GM12878 (cell line): ENCODE measurements at regions not wholly inside any gene's neighbourhood (a gene's known extent, or its start where the extent isn't known, plus 50 kb on each side); places are given as distances from the start of the nearest gene placed in this dataset.

ENCODE experiments used
- ATAC-seq: fragments of 200-7000 bp; cut with Tn5 transposase; 3 replicates; pipeline ENCODE4 v1.9.1; 2020; ENCODE audit warnings: mild to moderate bottlenecking, moderate library complexity
- BruUV-seq: library from RNA; stranded (reverse); fragments of 400-500 nt; replicated peaks from 2 replicates; lab custom pipeline; 2021; lab: Mats Ljungman, UMichigan
- CTCF ChIA-PET: fragments of 300-600 bp; sonication (Branson Sonifier 250); formaldehyde crosslinking; extraction: SDS; loops from one replicate; lab custom pipeline; 2021; ENCODE audit warnings: inconsistent platforms; lab: Yijun Ruan, JAX
- POLR2A ChIA-PET: fragments of 350-600 bp; formaldehyde crosslinking; extraction: SDS; loops from one replicate; lab custom pipeline; 2021; ENCODE audit warnings: inconsistent platforms; lab: Charles Lee
- RAD21 ChIA-PET: fragments of 300-600 bp; sonication (Branson Sonifier 250); formaldehyde crosslinking; loops from one replicate; lab custom pipeline; 2023; ENCODE audit warnings: antibody characterized with exemption; ENCODE audit not compliant: unreplicated experiment; lab: Charles Lee
- SMC1A ChIA-PET: fragments of 300-600 bp; sonication (Branson Sonifier 250); formaldehyde crosslinking; loops from one replicate; lab custom pipeline; 2023; ENCODE audit not compliant: unreplicated experiment, uncharacterized antibody; lab: Charles Lee
- DNase-seq: peaks from one replicate; pipeline ENCODE4 v3.0.0-alpha.2; 2011; ENCODE audit warnings: low read depth, low spot score
- FAIRE-seq: peaks from 3 replicates; lab custom pipeline; 2011; peaks lifted over from hg19 to GRCh38; lab: Jason Lieb, UNC
- H2AFZ ChIP-seq: 2 replicates; pipeline ENCODE4 v1.6.0; 2011; ENCODE audit warnings: low read depth, low read length, control low read depth; ENCODE audit not compliant: control insufficient read depth
- H3K27ac ChIP-seq: 2 replicates; pipeline ENCODE4 v1.5.1; 2011; ENCODE audit warnings: control low read depth; ENCODE audit not compliant: control insufficient read depth, insufficient read depth
- H3K27me3 ChIP-seq, 2 experiments: replicated peaks in 1 of 2; 2 replicates each; pipeline versions ENCODE4 v1.6.0 to v1.6.1; 2011; ENCODE audit warnings: low read length in 1 of 2; ENCODE audit not compliant: control insufficient read depth in 2 of 2, insufficient read depth in 2 of 2
- H3K36me3 ChIP-seq, 2 experiments: 2 replicates each; pipeline ENCODE4 v1.5.1; 2011; ENCODE audit warnings: low read length in 1 of 2; ENCODE audit not compliant: control insufficient read depth in 2 of 2, insufficient read depth in 2 of 2
- H3K4me1 ChIP-seq: 2 replicates; pipeline ENCODE4 v1.6.1; 2011; ENCODE audit warnings: mild to moderate bottlenecking, low read length, moderate library complexity, mixed read lengths; ENCODE audit not compliant: control insufficient read depth, insufficient read depth
- H3K4me2 ChIP-seq: 2 replicates; pipeline ENCODE4 v1.6.0; 2011; ENCODE audit warnings: control low read depth; ENCODE audit not compliant: control insufficient read depth, insufficient read depth
- H3K4me3 ChIP-seq: fragments of 200-600 bp; sonication (generic); 2 replicates; pipeline ENCODE4 v1.5.1; 2016
- H3K79me2 ChIP-seq: 2 replicates; pipeline ENCODE4 v1.6.0; 2011; ENCODE audit warnings: low read length; ENCODE audit not compliant: control insufficient read depth, insufficient read depth
- H3K9ac ChIP-seq: 2 replicates; pipeline ENCODE4 v1.8.0; 2011; ENCODE audit warnings: low read length, control low read depth, mixed read lengths; ENCODE audit not compliant: control insufficient read depth, insufficient read depth
- H3K9me3 ChIP-seq: replicated peaks from 3 replicates; pipeline ENCODE4 v1.5.1; 2011; ENCODE audit warnings: mild to moderate bottlenecking, low read length; ENCODE audit not compliant: control insufficient read depth, insufficient read depth
- H4K20me1 ChIP-seq: 2 replicates; pipeline ENCODE4 v1.6.0; 2011; ENCODE audit not compliant: control insufficient read depth, insufficient read depth
- BRCA1 ChIP-seq: IDR thresholded peaks from 2 replicates; pipeline ENCODE4 v1.6.1; 2011; ENCODE audit warnings: low read depth, low read length, improper control_type of control experiment
- CEBPB ChIP-seq, 2 experiments: fragments of 150-350 bp in 1 of 2; IDR thresholded peaks; 2 replicates each; pipeline ENCODE4 v1.6.1; 2012 to 2014; ENCODE audit warnings: low read depth in 2 of 2, low read length in 2 of 2, borderline replicate concordance in 1 of 2, inconsistent platforms in 1 of 2
- HDAC6 ChIP-seq: fragments of 200-600 bp; sonication (generic); IDR thresholded peaks from one replicate; pipeline ENCODE4 v1.8.0; 2017; ENCODE audit warnings: antibody characterized with exemption; ENCODE audit not compliant: unreplicated experiment
- KAT2A ChIP-seq: conservative IDR thresholded peaks from 2 replicates; pipeline ENCODE4 v1.6.1; 2011; ENCODE audit warnings: low read depth, low read length; ENCODE audit not compliant: control insufficient read depth
- NFIC ChIP-seq: IDR thresholded peaks from 2 replicates; pipeline ENCODE4 v1.6.1; 2012; ENCODE audit warnings: low read depth, mild to moderate bottlenecking, inconsistent platforms, low read length, moderate library complexity
- SIX5 ChIP-seq: IDR thresholded peaks from 2 replicates; pipeline ENCODE4 v1.6.1; 2011; ENCODE audit warnings: mild to moderate bottlenecking, low read depth, low read length, moderate library complexity; ENCODE audit not compliant: severe bottlenecking
- STAT3 ChIP-seq: IDR thresholded peaks from 2 replicates; pipeline ENCODE4 v1.6.1; 2011; ENCODE audit warnings: low read depth, low read length, improper control_type of control experiment
- TAF1 ChIP-seq: IDR thresholded peaks from 2 replicates; pipeline ENCODE4 v1.6.1; 2011; ENCODE audit warnings: mild to moderate bottlenecking, low read depth, low read length, borderline replicate concordance
- TBL1XR1 ChIP-seq: IDR thresholded peaks from 2 replicates; pipeline ENCODE4 v1.6.1; 2012; ENCODE audit warnings: low read depth, low read length, improper control_type of control experiment
- ZNF217 ChIP-seq: fragments of 450-650 bp; IDR thresholded peaks from 2 replicates; pipeline ENCODE4 v1.6.1; 2017; ENCODE audit warnings: antibody characterized with exemption, mild to moderate bottlenecking
- WGBS: methylation state at CpG from one replicate; pipeline ENCODE4 v1.1.6; 2016; ENCODE audit warnings: low lambda C conversion rate; ENCODE audit not compliant: insufficient replicate concordance, insufficient coverage; ENCODE audit errors: missing lambda C conversion rate; 5-methylcytosine and 5-hydroxymethylcytosine counted together
- in situ Hi-C: fragments of 300-500 bp; cut with MboI; formaldehyde crosslinking; loops from 9 replicates; pipeline ENCODE4 v1.14.3; 2018; ENCODE audit warnings: mixed read lengths
- intact Hi-C: fragments of 100-400 bp; cut with micrococcal nuclease; formaldehyde crosslinking; loops from one replicate; pipeline ENCODE4 v1.14.2; 2022; ENCODE audit not compliant: unreplicated experiment
- TF ChIP-seq, protein P1 (sequence below): fragments of 150-350 bp; IDR thresholded peaks from 2 replicates; pipeline ENCODE4 v1.6.1; 2016; ENCODE audit warnings: low read depth, low read length
- TF ChIP-seq, protein P2 (sequence below): IDR thresholded peaks from 2 replicates; pipeline ENCODE4 v1.6.1; 2011; ENCODE audit warnings: low read depth, low read length, improper control_type of control experiment, borderline replicate concordance
- TF ChIP-seq, protein P3 (sequence below): IDR thresholded peaks from 2 replicates; pipeline ENCODE4 v1.6.1; 2012; ENCODE audit warnings: low read depth, low read length, improper control_type of control experiment
- TF ChIP-seq, protein P4 (sequence below): IDR thresholded peaks from 2 replicates; pipeline ENCODE4 v1.6.1; 2012; ENCODE audit warnings: improper control_type of control experiment, low read depth, low read length; ENCODE audit not compliant: insufficient replicate concordance

DNA sequence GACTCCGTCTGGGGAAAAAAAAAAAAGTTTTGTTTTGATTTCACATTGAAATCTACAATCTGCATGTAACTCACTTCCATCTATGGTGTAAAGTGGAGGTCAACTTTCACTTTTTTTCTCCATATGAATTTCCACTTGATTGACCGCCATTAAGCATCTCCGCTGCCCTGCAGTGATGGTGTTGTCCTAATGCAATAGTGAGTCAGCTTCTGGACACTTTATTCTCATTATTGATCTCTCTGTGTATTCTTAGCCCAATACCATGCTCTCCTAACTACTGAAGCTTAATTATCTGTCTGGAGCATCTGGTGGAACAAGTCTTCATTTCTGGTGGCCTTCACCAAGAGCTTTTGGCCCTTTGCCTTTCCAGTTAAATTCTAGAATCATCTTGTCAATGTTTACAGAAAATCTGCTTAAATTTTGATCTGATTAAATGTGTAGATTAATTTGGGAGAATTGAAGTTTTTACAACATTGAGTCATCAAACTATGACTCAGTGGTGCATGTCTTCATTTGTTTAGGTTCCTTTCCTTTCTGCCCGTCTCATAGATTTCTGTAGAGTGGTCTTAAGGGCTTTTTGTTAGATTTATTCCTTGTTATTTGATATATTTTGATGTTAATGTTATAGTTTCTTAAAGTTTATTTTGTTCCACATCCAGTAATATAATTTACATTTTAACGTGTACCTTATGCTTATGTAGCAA, 181.5 kb downstream of the PRDM2 start:
- H3K27me3 ChIP-seq = no peaks in the 10 kb centered on the region; a peak in 1 of 4 replicates
- intact Hi-C loops = no loop called here
- H3K27ac ChIP-seq = no peak overlapping the region
- no peaks in the 10 kb centered on the region for H3K79me2 ChIP-seq
- H3K36me3 ChIP-seq = no peaks in the 10 kb centered on the region
- SMC1A ChIA-PET = no interaction called here
- CTCF ChIA-PET = no interaction called here
- 61% methylated on average over 5 of the region's 5 CpGs for WGBS
- H2AFZ ChIP-seq = no peak overlapping the region
- POLR2A ChIA-PET = no interaction called here
- no TSS peak for BruUV-seq
- no peaks in the 10 kb centered on the region; the same call in 2 of the 3 replicates for H3K9me3 ChIP-seq
- RAD21 ChIA-PET = no interaction called here
- ATAC-seq = no peak
- no peak overlapping the region for H3K9ac ChIP-seq
- H3K4me2 ChIP-seq = no peak overlapping the region
- TF ChIP-seq, protein P1, sequence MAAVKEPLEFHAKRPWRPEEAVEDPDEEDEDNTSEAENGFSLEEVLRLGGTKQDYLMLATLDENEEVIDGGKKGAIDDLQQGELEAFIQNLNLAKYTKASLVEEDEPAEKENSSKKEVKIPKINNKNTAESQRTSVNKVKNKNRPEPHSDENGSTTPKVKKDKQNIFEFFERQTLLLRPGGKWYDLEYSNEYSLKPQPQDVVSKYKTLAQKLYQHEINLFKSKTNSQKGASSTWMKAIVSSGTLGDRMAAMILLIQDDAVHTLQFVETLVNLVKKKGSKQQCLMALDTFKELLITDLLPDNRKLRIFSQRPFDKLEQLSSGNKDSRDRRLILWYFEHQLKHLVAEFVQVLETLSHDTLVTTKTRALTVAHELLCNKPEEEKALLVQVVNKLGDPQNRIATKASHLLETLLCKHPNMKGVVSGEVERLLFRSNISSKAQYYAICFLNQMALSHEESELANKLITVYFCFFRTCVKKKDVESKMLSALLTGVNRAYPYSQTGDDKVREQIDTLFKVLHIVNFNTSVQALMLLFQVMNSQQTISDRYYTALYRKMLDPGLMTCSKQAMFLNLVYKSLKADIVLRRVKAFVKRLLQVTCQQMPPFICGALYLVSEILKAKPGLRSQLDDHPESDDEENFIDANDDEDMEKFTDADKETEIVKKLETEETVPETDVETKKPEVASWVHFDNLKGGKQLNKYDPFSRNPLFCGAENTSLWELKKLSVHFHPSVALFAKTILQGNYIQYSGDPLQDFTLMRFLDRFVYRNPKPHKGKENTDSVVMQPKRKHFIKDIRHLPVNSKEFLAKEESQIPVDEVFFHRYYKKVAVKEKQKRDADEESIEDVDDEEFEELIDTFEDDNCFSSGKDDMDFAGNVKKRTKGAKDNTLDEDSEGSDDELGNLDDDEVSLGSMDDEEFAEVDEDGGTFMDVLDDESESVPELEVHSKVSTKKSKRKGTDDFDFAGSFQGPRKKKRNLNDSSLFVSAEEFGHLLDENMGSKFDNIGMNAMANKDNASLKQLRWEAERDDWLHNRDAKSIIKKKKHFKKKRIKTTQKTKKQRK = no peak
- TF ChIP-seq, protein P2, sequence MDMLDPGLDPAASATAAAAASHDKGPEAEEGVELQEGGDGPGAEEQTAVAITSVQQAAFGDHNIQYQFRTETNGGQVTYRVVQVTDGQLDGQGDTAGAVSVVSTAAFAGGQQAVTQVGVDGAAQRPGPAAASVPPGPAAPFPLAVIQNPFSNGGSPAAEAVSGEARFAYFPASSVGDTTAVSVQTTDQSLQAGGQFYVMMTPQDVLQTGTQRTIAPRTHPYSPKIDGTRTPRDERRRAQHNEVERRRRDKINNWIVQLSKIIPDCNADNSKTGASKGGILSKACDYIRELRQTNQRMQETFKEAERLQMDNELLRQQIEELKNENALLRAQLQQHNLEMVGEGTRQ = no peak
- TF ChIP-seq, protein P3, sequence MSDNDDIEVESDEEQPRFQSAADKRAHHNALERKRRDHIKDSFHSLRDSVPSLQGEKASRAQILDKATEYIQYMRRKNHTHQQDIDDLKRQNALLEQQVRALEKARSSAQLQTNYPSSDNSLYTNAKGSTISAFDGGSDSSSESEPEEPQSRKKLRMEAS = no peak
- TF ChIP-seq TAF1 (no peak), CEBPB (IDR thresholded peaks at IDR 0.05; ENCODE audit: borderline replicate concordance in 1 of 2, low read depth in 2 of 2, low read length in 2 of 2) (no peak), NFIC (no peak), KAT2A (no peak), HDAC6 (no peak), SIX5 (no peak), BRCA1 (no peak), STAT3 (no peak), ZNF217 (no peak), TBL1XR1 (no peak)
- TF ChIP-seq, protein P4, sequence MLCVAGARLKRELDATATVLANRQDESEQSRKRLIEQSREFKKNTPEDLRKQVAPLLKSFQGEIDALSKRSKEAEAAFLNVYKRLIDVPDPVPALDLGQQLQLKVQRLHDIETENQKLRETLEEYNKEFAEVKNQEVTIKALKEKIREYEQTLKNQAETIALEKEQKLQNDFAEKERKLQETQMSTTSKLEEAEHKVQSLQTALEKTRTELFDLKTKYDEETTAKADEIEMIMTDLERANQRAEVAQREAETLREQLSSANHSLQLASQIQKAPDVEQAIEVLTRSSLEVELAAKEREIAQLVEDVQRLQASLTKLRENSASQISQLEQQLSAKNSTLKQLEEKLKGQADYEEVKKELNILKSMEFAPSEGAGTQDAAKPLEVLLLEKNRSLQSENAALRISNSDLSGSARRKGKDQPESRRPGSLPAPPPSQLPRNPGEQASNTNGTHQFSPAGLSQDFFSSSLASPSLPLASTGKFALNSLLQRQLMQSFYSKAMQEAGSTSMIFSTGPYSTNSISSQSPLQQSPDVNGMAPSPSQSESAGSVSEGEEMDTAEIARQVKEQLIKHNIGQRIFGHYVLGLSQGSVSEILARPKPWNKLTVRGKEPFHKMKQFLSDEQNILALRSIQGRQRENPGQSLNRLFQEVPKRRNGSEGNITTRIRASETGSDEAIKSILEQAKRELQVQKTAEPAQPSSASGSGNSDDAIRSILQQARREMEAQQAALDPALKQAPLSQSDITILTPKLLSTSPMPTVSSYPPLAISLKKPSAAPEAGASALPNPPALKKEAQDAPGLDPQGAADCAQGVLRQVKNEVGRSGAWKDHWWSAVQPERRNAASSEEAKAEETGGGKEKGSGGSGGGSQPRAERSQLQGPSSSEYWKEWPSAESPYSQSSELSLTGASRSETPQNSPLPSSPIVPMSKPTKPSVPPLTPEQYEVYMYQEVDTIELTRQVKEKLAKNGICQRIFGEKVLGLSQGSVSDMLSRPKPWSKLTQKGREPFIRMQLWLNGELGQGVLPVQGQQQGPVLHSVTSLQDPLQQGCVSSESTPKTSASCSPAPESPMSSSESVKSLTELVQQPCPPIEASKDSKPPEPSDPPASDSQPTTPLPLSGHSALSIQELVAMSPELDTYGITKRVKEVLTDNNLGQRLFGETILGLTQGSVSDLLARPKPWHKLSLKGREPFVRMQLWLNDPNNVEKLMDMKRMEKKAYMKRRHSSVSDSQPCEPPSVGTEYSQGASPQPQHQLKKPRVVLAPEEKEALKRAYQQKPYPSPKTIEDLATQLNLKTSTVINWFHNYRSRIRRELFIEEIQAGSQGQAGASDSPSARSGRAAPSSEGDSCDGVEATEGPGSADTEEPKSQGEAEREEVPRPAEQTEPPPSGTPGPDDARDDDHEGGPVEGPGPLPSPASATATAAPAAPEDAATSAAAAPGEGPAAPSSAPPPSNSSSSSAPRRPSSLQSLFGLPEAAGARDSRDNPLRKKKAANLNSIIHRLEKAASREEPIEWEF = no peak
- no peak for DNase-seq
- no peaks in the 10 kb centered on the region for H3K4me1 ChIP-seq
- no peaks in the 10 kb centered on the region for H4K20me1 ChIP-seq
- FAIRE-seq = no peak
- in situ Hi-C loops = no loop called here
- no peak overlapping the region for H3K4me3 ChIP-seq
